ENCODE measurements at regions not wholly inside any gene's neighbourhood (a gene's known extent, or its start where the extent isn't known, plus 50 kb on each side); places are given as distances from the start of the nearest gene placed in this dataset.

DNA sequence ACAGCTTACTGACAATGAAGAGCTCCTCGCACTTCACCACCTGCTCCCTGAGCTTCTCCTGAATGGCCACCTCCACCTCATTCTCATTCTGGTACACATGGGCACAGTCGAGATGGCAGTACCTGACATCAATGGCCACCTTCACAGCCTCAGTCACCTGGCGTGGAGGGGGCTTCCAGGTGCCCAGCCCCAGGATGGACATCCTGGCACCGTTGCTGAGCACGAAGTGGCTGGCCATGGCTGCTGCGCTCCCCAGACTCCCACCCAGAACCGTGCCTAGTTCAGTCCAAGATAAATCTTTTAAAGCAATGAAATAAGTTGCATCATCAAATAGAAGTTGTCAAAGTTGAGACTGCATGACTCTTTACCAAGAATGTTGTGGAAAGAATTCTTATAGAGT, 128.1 kb upstream of the SOX6 start:
- intact Hi-C loops (cut with DNase I; ENCODE audit: low total_unique reads) = no loop called here
- peak; percentile 47 for DNase-seq
- no peaks in the 10 kb centered on the region for H3K36me3 ChIP-seq
- WGBS, 5 donors = 75 to 93% (median 85%) methylated on average over 6 to 7 of the region's 7 CpGs
- no peaks in the 10 kb centered on the region for H3K4me1 ChIP-seq
- no peak overlapping the region for H3K4me3 ChIP-seq
- no peaks in the 10 kb centered on the region for H3K9me3 ChIP-seq
- no peaks in the 10 kb centered on the region for H3K27me3 ChIP-seq (replicated peaks in 1 of 7)
- TF ChIP-seq POLR2AphosphoS5 (IDR thresholded peaks at IDR 0.05) = no peak
- TF ChIP-seq POLR2A (IDR thresholded peaks at IDR 0.05) = no peak
- TF ChIP-seq, protein P1, sequence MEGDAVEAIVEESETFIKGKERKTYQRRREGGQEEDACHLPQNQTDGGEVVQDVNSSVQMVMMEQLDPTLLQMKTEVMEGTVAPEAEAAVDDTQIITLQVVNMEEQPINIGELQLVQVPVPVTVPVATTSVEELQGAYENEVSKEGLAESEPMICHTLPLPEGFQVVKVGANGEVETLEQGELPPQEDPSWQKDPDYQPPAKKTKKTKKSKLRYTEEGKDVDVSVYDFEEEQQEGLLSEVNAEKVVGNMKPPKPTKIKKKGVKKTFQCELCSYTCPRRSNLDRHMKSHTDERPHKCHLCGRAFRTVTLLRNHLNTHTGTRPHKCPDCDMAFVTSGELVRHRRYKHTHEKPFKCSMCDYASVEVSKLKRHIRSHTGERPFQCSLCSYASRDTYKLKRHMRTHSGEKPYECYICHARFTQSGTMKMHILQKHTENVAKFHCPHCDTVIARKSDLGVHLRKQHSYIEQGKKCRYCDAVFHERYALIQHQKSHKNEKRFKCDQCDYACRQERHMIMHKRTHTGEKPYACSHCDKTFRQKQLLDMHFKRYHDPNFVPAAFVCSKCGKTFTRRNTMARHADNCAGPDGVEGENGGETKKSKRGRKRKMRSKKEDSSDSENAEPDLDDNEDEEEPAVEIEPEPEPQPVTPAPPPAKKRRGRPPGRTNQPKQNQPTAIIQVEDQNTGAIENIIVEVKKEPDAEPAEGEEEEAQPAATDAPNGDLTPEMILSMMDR (IDR thresholded peaks at IDR 0.05 in 8 of 11, conservative IDR thresholded peaks at IDR 0.05 in 3 of 11) = no peak
- no peak overlapping the region for H3K27ac ChIP-seq

DNA sequence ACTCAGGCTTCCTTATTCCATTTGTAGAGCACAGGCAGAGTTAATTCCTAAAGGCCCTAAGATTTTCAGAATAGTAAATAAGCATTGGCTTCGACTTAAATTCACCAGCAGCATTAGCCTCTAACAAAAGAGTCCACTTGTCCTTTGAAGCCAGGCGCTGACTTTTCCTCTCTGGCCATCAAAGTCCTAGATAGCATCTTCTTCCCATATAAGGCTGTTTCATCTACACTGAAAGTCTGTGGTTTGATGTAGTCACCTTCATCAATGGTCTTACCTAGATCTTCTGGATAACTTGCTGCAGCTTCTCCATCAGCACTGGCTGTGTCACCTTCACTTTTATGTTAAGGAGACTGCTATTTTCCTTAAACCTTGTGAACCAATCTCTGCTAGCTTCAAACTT, 118.3 kb upstream of the SOX6 start:
- H3K4me1 ChIP-seq = no peaks in the 10 kb centered on the region
- H3K36me3 ChIP-seq = no peaks in the 10 kb centered on the region
- no peaks in the 10 kb centered on the region for H3K9me3 ChIP-seq
- no peaks in the 10 kb centered on the region for H3K27me3 ChIP-seq (replicated peaks in 1 of 7)
- intact Hi-C loops (cut with DNase I; ENCODE audit: low total_unique reads) = no loop called here
- H3K4me3 ChIP-seq = no peak overlapping the region
- TF ChIP-seq POLR2A (IDR thresholded peaks at IDR 0.05) (no peak), POLR2AphosphoS5 (IDR thresholded peaks at IDR 0.05) (no peak)
- TF ChIP-seq, protein P1 (IDR thresholded peaks at IDR 0.05 in 8 of 11, conservative IDR thresholded peaks at IDR 0.05 in 3 of 11) = no peak
- WGBS, 5 donors = 87 to 97% (median 90%) methylated on average over 2 of the region's 2 CpGs
- H3K27ac ChIP-seq = no peak overlapping the region
- no peak for DNase-seq

DNA sequence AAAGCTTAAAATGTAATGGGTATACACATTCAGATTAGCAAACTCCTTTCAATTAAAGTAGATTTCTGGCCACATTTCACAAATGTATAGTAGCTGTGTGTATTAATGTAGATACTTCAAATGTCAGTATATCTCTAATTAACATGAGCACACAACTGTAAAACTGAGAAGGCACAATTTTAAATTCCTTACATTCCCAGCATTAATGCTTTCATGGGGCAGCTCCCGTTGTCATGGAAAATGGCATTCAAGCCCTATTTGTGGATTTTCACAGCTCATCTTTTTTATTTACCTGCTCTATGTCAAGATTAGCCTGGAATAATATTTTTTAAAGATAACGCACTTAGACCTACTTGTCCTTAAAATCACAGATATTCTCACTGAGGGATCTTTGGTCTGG, 113.6 kb upstream of the SOX6 start:
- Histone ChIP-seq H3K36me3 (no peaks in the 10 kb centered on the region), H3K4me3 (no peak overlapping the region), H3K27ac (no peak overlapping the region), H3K4me1 (no peaks in the 10 kb centered on the region), H3K9me3 (no peaks in the 10 kb centered on the region), H3K27me3 (replicated peaks in 1 of 7) (no peaks in the 10 kb centered on the region)
- TF ChIP-seq POLR2A (IDR thresholded peaks at IDR 0.05) = no peak
- no peak for TF ChIP-seq POLR2AphosphoS5 (IDR thresholded peaks at IDR 0.05)
- TF ChIP-seq, protein P1 (IDR thresholded peaks at IDR 0.05 in 8 of 11, conservative IDR thresholded peaks at IDR 0.05 in 3 of 11) = no peak
- 83 to 88% (median 87%) methylated on average over 2 of the region's 2 CpGs for WGBS, 5 donors
- DNase-seq = no peak
- intact Hi-C loops (cut with DNase I; ENCODE audit: low total_unique reads) = no loop called here

DNA sequence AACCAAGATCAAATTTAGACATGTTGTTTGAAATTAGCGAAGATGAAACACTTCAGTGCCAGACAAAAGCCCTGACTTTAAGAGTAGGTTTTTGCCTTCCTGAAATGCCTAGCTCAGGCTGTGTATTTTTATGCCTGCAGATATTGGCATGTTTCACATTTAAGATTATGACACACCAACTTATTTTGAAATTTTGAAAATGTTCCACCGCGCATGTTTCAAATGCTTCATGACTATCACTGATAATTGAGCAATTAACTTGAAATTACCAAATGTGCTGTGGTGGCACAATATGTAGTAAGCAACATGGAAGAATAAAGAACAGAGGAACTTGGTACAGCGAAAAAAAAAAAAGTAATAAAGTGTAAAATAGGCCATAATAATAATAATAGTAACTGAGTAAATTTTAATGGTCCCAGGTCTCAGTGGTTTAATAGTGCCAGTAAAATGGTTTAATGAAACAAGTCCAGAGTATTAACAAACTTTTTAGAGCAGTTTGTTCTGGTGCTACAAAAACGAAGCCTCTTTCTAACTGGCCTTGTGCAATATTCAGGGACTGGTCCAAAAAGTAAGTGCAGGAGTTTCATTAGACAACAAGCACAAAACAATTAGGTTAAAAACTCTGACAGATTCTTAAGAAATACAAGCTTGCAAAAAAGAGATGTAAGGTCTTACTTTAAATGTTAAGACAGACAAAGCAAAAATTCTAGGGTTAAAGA, 112.5 kb upstream of the SOX6 start:
- no peak for DNase-seq
- no peak overlapping the region for H3K4me3 ChIP-seq
- WGBS, 5 donors = 62 to 87% (median 72%) methylated on average over 5 of the region's 5 CpGs
- no peaks in the 10 kb centered on the region for H3K27me3 ChIP-seq (replicated peaks in 1 of 7)
- peak overlapping the region in 1 of 8 donors; percentile 7 for H3K27ac ChIP-seq
- intact Hi-C loops (cut with DNase I; ENCODE audit: low total_unique reads) = no loop called here
- H3K4me1 ChIP-seq = no peaks in the 10 kb centered on the region
- H3K9me3 ChIP-seq = no peaks in the 10 kb centered on the region
- H3K36me3 ChIP-seq = no peaks in the 10 kb centered on the region
- TF ChIP-seq POLR2A (IDR thresholded peaks at IDR 0.05) (no peak), POLR2AphosphoS5 (IDR thresholded peaks at IDR 0.05) (no peak)
- TF ChIP-seq, protein P1 (IDR thresholded peaks at IDR 0.05 in 8 of 11, conservative IDR thresholded peaks at IDR 0.05 in 3 of 11) = no peak

All from spleen (tissue), 11 donors.